H1 (cell line): ENCODE measurements at regions not wholly inside any gene's neighbourhood (a gene's known extent, or its start where the extent isn't known, plus 50 kb on each side); places are given as distances from the start of the nearest gene placed in this dataset.

Experiments
- CTCF ChIA-PET: fragments of 300-600 bp; sonication (Branson Sonifier 250); formaldehyde crosslinking; loops from one replicate; lab custom pipeline; 2021; ENCODE audit not compliant: partially characterized antibody; lab: Charles Lee
- POLR2A ChIA-PET: fragments of 300-600 bp; sonication (Branson Sonifier 250); formaldehyde crosslinking; loops from one replicate; lab custom pipeline; 2021; ENCODE audit warnings: inconsistent platforms; ENCODE audit not compliant: partially characterized antibody; lab: Charles Lee
- DNase-seq, 2 experiments: peaks; one replicate each; pipeline versions ENCODE4 v3.0.0 to v3.0.0-alpha.2; 2010 to 2022; ENCODE audit warnings: low spot score in 2 of 2, low read depth in 1 of 2, mixed read lengths in 1 of 2
- FAIRE-seq: peaks from 2 replicates; lab custom pipeline; 2011; peaks lifted over from hg19 to GRCh38; lab: Jason Lieb, UNC
- H2AFZ ChIP-seq: 2 replicates; pipeline ENCODE4 v1.8.1; 2012; ENCODE audit warnings: low read length, inconsistent platforms
- H2AK5ac ChIP-seq: 2 replicates; pipeline ENCODE4 v1.6.1; 2013; ENCODE audit warnings: low read depth, low read length
- H2BK120ac ChIP-seq: replicated peaks from 2 replicates; pipeline ENCODE3; 2013; ENCODE audit warnings: low read depth, low read length, inconsistent platforms
- H2BK12ac ChIP-seq: 2 replicates; pipeline ENCODE4 v1.6.1; 2013; ENCODE audit warnings: low read depth, low read length
- H2BK15ac ChIP-seq: 2 replicates; pipeline ENCODE4 v1.6.1; 2013; ENCODE audit warnings: low read length
- H2BK20ac ChIP-seq: 2 replicates; pipeline ENCODE4 v1.6.1; 2013; ENCODE audit warnings: low read length
- H2BK5ac ChIP-seq: 2 replicates; pipeline ENCODE4 v1.6.1; 2013; ENCODE audit warnings: low read depth, low read length
- H3K14ac ChIP-seq: 2 replicates; pipeline ENCODE4 v1.6.1; 2013; ENCODE audit warnings: inconsistent platforms; ENCODE audit not compliant: insufficient read length
- H3K18ac ChIP-seq: 2 replicates; pipeline ENCODE4 v1.6.1; 2013; ENCODE audit warnings: low read length; ENCODE audit errors: extremely low read depth
- H3K23ac ChIP-seq: 2 replicates; pipeline ENCODE4 v1.6.1; 2013; ENCODE audit warnings: inconsistent platforms; ENCODE audit not compliant: insufficient read length
- H3K23me2 ChIP-seq: 2 replicates; pipeline ENCODE4 v1.6.1; 2013; ENCODE audit warnings: low read depth, low read length
- H3K27ac ChIP-seq: 2 replicates; pipeline ENCODE4 v1.6.1; 2011; ENCODE audit warnings: low read depth, low read length, inconsistent platforms
- H3K27me3 ChIP-seq, 4 experiments: replicated peaks in 1 of 4; 1 replicate in 1 of 4; 2 replicates in 3 of 4; pipeline versions ENCODE4 v1.6.1 to v1.8.1; 2011 to 2013; ENCODE audit warnings: low read length in 3 of 4, mild to moderate bottlenecking in 3 of 4, inconsistent platforms in 2 of 4, mixed read lengths in 2 of 4, moderate library complexity in 1 of 4; ENCODE audit not compliant: control insufficient read depth in 3 of 4, insufficient read depth in 3 of 4; ENCODE audit errors: extremely low read depth in 1 of 4
- H3K36me3 ChIP-seq, 4 experiments: 2 replicates each; pipeline versions ENCODE4 v1.6.1 to v1.8.1; 2011 to 2013; ENCODE audit warnings: mild to moderate bottlenecking in 4 of 4, low read length in 3 of 4, moderate library complexity in 2 of 4, control low read depth in 1 of 4, inconsistent platforms in 1 of 4; ENCODE audit not compliant: insufficient read depth in 4 of 4, control insufficient read depth in 2 of 4
- H3K4ac ChIP-seq: replicated peaks from 2 replicates; pipeline ENCODE3; 2013; ENCODE audit warnings: low read length, low read depth, mixed read lengths, inconsistent platforms; ENCODE audit not compliant: insufficient read length
- H3K4me1 ChIP-seq, 4 experiments: replicated peaks in 1 of 4; 1 replicate in 1 of 4; 2 replicates in 3 of 4; pipeline versions ENCODE4 v1.6.1 to v1.8.1; 2011 to 2013; ENCODE audit warnings: low read length in 3 of 4, inconsistent platforms in 2 of 4, mixed read lengths in 1 of 4; ENCODE audit not compliant: insufficient read depth in 4 of 4, control insufficient read depth in 3 of 4
- H3K4me2 ChIP-seq, 2 experiments: 2 replicates each; pipeline versions ENCODE4 v1.6.1 to v1.8.1; 2011 to 2013; ENCODE audit warnings: low read depth in 2 of 2, low read length in 2 of 2, control low read depth in 1 of 2, inconsistent platforms in 1 of 2, mild to moderate bottlenecking in 1 of 2; ENCODE audit not compliant: insufficient read depth in 1 of 2
- H3K4me3 ChIP-seq, 4 experiments: fragments of 200-600, 300-600 bp in 1 of 4; sonication (generic), shearing (Covaris generic), sonication (Bioruptor Twin) in 1 of 4; 2 replicates each; pipeline versions ENCODE4 v1.5.1 to v1.8.1; 2011 to 2016; ENCODE audit warnings: low read length in 4 of 4, low read depth in 3 of 4, control low read depth in 2 of 4, inconsistent platforms in 2 of 4, mild to moderate bottlenecking in 2 of 4, mixed read lengths in 1 of 4, moderate library complexity in 1 of 4; ENCODE audit not compliant: insufficient read depth in 2 of 4; ENCODE audit errors: extremely low read depth in 1 of 4
- H3K56ac ChIP-seq: replicated peaks from 2 replicates; pipeline ENCODE3; 2013; ENCODE audit warnings: low read depth, mild to moderate bottlenecking, mixed read lengths, low read length, inconsistent platforms; ENCODE audit not compliant: insufficient read length
- H3K79me1 ChIP-seq: 2 replicates; pipeline ENCODE4 v1.6.1; 2013; ENCODE audit warnings: low read depth, low read length, control low read depth
- H3K79me2 ChIP-seq, 2 experiments: 2 replicates each; pipeline versions ENCODE4 v1.6.1 to v1.8.1; 2012 to 2013; ENCODE audit warnings: low read length in 2 of 2, mild to moderate bottlenecking in 2 of 2, inconsistent platforms in 1 of 2; ENCODE audit not compliant: insufficient read depth in 2 of 2, control insufficient read depth in 1 of 2
- H3K9ac ChIP-seq, 4 experiments: replicated peaks in 1 of 4; 1 replicate in 1 of 4; 2 replicates in 3 of 4; pipeline versions ENCODE4 v1.6.1 to v1.8.1; 2011 to 2013; ENCODE audit warnings: low read depth in 3 of 4, low read length in 3 of 4, control low read depth in 2 of 4, mild to moderate bottlenecking in 2 of 4, moderate library complexity in 2 of 4, inconsistent platforms in 1 of 4; ENCODE audit errors: extremely low read depth in 1 of 4
- H3K9me3 ChIP-seq, 2 experiments: 2 replicates each; pipeline versions ENCODE4 v1.6.1 to v1.8.1; 2012 to 2013; ENCODE audit warnings: mild to moderate bottlenecking in 2 of 2, moderate library complexity in 2 of 2, control low read depth in 1 of 2, inconsistent platforms in 1 of 2, low read depth in 1 of 2, low read length in 1 of 2, mixed read lengths in 1 of 2; ENCODE audit not compliant: insufficient read depth in 2 of 2
- H4K20me1 ChIP-seq, 2 experiments: replicated peaks in 1 of 2; 2 replicates each; pipeline versions ENCODE3 to v1.8.1; 2011 to 2013; ENCODE audit warnings: inconsistent platforms in 2 of 2, low read length in 2 of 2, mild to moderate bottlenecking in 1 of 2; ENCODE audit not compliant: insufficient read depth in 2 of 2, control insufficient read depth in 1 of 2
- H4K5ac ChIP-seq: 2 replicates; pipeline ENCODE4 v1.6.1; 2013; ENCODE audit warnings: low read length, low read depth, mixed read lengths, inconsistent platforms; ENCODE audit not compliant: insufficient read length
- H4K8ac ChIP-seq: 2 replicates; pipeline ENCODE4 v1.8.0; 2013; ENCODE audit warnings: mild to moderate bottlenecking, moderate library complexity, low read length, inconsistent platforms; ENCODE audit not compliant: insufficient read depth; ENCODE audit errors: extremely low read depth
- H4K91ac ChIP-seq: replicated peaks from 2 replicates; pipeline ENCODE3; 2013; ENCODE audit warnings: low read length, mixed read lengths, inconsistent platforms; ENCODE audit not compliant: insufficient read length
- EGR1 ChIP-seq: IDR thresholded peaks from 2 replicates; pipeline ENCODE4 v1.6.1; 2011; ENCODE audit warnings: low read depth, low read length, borderline replicate concordance
- GTF2F1 ChIP-seq: IDR thresholded peaks from 2 replicates; pipeline ENCODE4 v1.6.1; 2012; ENCODE audit warnings: low read depth, low read length, improper control_type of control experiment, borderline replicate concordance
- MAFK ChIP-seq: IDR thresholded peaks from 2 replicates; pipeline ENCODE4 v1.6.1; 2012; ENCODE audit warnings: low read depth, mild to moderate bottlenecking, improper control_type of control experiment, low read length
- NANOG ChIP-seq: IDR thresholded peaks from 2 replicates; pipeline ENCODE4 v1.6.1; 2011; ENCODE audit warnings: low read length, low read depth, mild to moderate bottlenecking, inconsistent platforms; ENCODE audit not compliant: insufficient read depth, poor library complexity, severe bottlenecking
- SIX5 ChIP-seq: IDR thresholded peaks from 2 replicates; pipeline ENCODE4 v1.6.1; 2011; ENCODE audit warnings: mild to moderate bottlenecking, low read depth, low read length
- WGBS, 2 experiments: shearing (Covaris generic) in 1 of 2; methylation state at CpG; one replicate each; pipeline versions ENCODE4 v1.1.6 to v1.1.7; 2013 to 2015; ENCODE audit warnings: low lambda C conversion rate in 2 of 2, mixed read lengths in 2 of 2, inconsistent platforms in 1 of 2, low coverage in 1 of 2, missing lambda C conversion rate in 1 of 2; ENCODE audit not compliant: insufficient replicate concordance in 2 of 2, insufficient coverage in 1 of 2, insufficient read length in 1 of 2; ENCODE audit errors: extremely low coverage in 1 of 2, missing lambda C conversion rate in 1 of 2; 5-methylcytosine and 5-hydroxymethylcytosine counted together
- TF ChIP-seq, protein P1 (sequence below): IDR thresholded peaks from 2 replicates; pipeline ENCODE4 v1.6.1; 2012; ENCODE audit warnings: inconsistent platforms

DNA sequence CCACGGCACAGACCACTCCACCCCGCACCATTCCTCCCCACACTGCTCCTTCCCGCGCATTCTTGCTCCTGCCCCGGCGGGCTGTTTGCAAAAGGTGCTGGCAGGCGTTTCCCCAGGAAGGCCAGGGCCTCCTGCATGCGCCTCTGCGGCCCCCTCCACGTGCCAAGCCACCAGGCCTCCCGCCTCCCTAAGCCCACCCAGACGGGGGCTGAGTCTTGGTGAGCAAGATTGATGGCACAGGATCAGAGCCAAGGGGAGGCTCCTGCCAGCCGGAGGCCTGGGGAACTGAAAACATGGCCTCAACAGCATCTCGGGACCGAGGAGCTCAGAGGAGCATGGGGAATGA is 328.3 kb upstream of the DIO3 start:
- H3K23ac ChIP-seq, result no peak overlapping the region
- 0 out of 2 replicates have a peak overlapping the region, but pooled peaks have one; percentile 52 for H2AFZ ChIP-seq
- no peak overlapping the region for H4K5ac ChIP-seq
- H3K4me1 ChIP-seq, result peaks cover 0 to 6% (median 0%) of the 10 kb centered on the region in 4 experiments; a peak in 3 of 7 replicates
- H2BK120ac ChIP-seq, result no peak overlapping the region
- no peaks in the 10 kb centered on the region for H3K36me3 ChIP-seq
- H3K79me1 ChIP-seq, result no peaks in the 10 kb centered on the region
- H2BK5ac ChIP-seq, result no peak overlapping the region
- H3K14ac ChIP-seq, result no peak overlapping the region
- no peak overlapping the region for H3K27ac ChIP-seq
- TF ChIP-seq, protein P1, sequence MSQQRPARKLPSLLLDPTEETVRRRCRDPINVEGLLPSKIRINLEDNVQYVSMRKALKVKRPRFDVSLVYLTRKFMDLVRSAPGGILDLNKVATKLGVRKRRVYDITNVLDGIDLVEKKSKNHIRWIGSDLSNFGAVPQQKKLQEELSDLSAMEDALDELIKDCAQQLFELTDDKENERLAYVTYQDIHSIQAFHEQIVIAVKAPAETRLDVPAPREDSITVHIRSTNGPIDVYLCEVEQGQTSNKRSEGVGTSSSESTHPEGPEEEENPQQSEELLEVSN, result peak; percentile 25; the same call in 1 of the 2 replicates
- TF ChIP-seq EGR1 (no peak), SIX5 (no peak), MAFK (no peak), NANOG (no peak), GTF2F1 (no peak)
- no peak overlapping the region for H3K4me3 ChIP-seq
- H3K9me3 ChIP-seq, result no peaks in the 10 kb centered on the region
- no peak overlapping the region for H3K9ac ChIP-seq
- H2BK12ac ChIP-seq, result no peak overlapping the region
- DNase-seq (no peak), FAIRE-seq (no peak)
- H3K56ac ChIP-seq, result no peak overlapping the region
- no peak overlapping the region for H4K8ac ChIP-seq
- no peak overlapping the region for H4K91ac ChIP-seq
- no peaks in the 10 kb centered on the region for H3K23me2 ChIP-seq
- no peak overlapping the region for H3K4me2 ChIP-seq
- no peaks in the 10 kb centered on the region; a peak in 1 of 7 replicates for H3K27me3 ChIP-seq
- 87% methylated on average over 10 of the region's 15 CpGs; no CpG with 5 or more reads in 1 of the 2 experiments for WGBS, 2 experiments
- no peak overlapping the region for H3K4ac ChIP-seq
- no peak overlapping the region; the same call in 1 of the 2 replicates for H3K18ac ChIP-seq
- no peak overlapping the region for H2AK5ac ChIP-seq
- CTCF ChIA-PET, result interaction anchor here (1.0 to 4.7 kb wide), 6 partner anchors 15 to 327 kb away, joined by 3 to 18 read pairs (median 4); no protein-coding TSS in a partner anchor
- POLR2A ChIA-PET, result no interaction called here
- no peak overlapping the region for H2BK15ac ChIP-seq
- H2BK20ac ChIP-seq, result no peak overlapping the region
- H4K20me1 ChIP-seq, result peaks cover 0 to 3% of the 10 kb centered on the region in 2 experiments
- H3K79me2 ChIP-seq, result no peaks in the 10 kb centered on the region
